Lung (tissue), 11 donors: ENCODE measurements at regions not wholly inside any gene's neighbourhood (a gene's known extent, or its start where the extent isn't known, plus 50 kb on each side); places are given as distances from the start of the nearest gene placed in this dataset.

ENCODE experiments used
- ATAC-seq: fragments of 200-7000 bp; cut with Tn5 transposase; one replicate; pipeline ENCODE4 v1.9.1; 2020; ENCODE audit warnings: moderate number of reproducible peaks; ENCODE audit not compliant: insufficient read depth, low FRiP score
- DNase-seq, 3 donors: peaks; one replicate each; pipeline ENCODE4 v3.0.0-alpha.2; 2013 to 2017
- H3K27ac ChIP-seq, 2 donors: one replicate each; pipeline ENCODE4 v1.5.1; 2013; ENCODE audit warnings: mild to moderate bottlenecking in 2 of 2, moderate library complexity in 2 of 2, control low read depth in 1 of 2, inconsistent platforms in 1 of 2, low read depth in 1 of 2, low read length in 1 of 2
- H3K27me3 ChIP-seq, 3 donors: one replicate each; pipeline ENCODE4 v1.5.1; 2013; ENCODE audit warnings: low read length in 2 of 3; ENCODE audit not compliant: control insufficient read depth in 3 of 3, insufficient read depth in 3 of 3
- H3K36me3 ChIP-seq, 4 donors: one replicate each; pipeline ENCODE4 v1.5.1; 2013; ENCODE audit warnings: low read length in 4 of 4, mild to moderate bottlenecking in 1 of 4, moderate library complexity in 1 of 4; ENCODE audit not compliant: control insufficient read depth in 4 of 4, insufficient read depth in 4 of 4
- H3K4me1 ChIP-seq, 5 donors: one replicate each; pipeline ENCODE4 v1.5.1; 2013; ENCODE audit warnings: low read length in 5 of 5, mild to moderate bottlenecking in 2 of 5, moderate library complexity in 1 of 5; ENCODE audit not compliant: control insufficient read depth in 5 of 5, insufficient read depth in 5 of 5
- H3K4me3 ChIP-seq: one replicate; pipeline ENCODE4 v1.5.1; 2013; ENCODE audit warnings: mild to moderate bottlenecking, control low read depth, moderate library complexity
- H3K9ac ChIP-seq, 2 donors: one replicate each; pipeline ENCODE4 v1.5.1; 2013; ENCODE audit warnings: low read length in 2 of 2, control low read depth in 1 of 2; ENCODE audit not compliant: insufficient read depth in 1 of 2
- H3K9me3 ChIP-seq, 4 donors: one replicate each; pipeline ENCODE4 v1.5.1; 2013; ENCODE audit warnings: low read length in 3 of 4, mild to moderate bottlenecking in 1 of 4, moderate library complexity in 1 of 4; ENCODE audit not compliant: control insufficient read depth in 4 of 4, insufficient read depth in 3 of 4
- WGBS, 2 donors: extraction: QIAGEN DNeasy Blood & Tissue Kit; methylation state at CpG; one replicate each; pipeline ENCODE4 v1.1.7; 2013; 5-methylcytosine and 5-hydroxymethylcytosine counted together
- TF ChIP-seq, protein P1 (sequence below): IDR thresholded peaks from 2 replicates; pipeline ENCODE4 v1.5.1; 2012; ENCODE audit warnings: mild to moderate bottlenecking; ENCODE audit errors: control extremely low read depth, extremely low read depth
- donor health status: control.
- donor health status: control.
- donor health status: Bipolar disorder and iron deficiency.
- donor health status: healthy.
- donor health status: DM: yes; HTN: yes; CAD: no.

DNA sequence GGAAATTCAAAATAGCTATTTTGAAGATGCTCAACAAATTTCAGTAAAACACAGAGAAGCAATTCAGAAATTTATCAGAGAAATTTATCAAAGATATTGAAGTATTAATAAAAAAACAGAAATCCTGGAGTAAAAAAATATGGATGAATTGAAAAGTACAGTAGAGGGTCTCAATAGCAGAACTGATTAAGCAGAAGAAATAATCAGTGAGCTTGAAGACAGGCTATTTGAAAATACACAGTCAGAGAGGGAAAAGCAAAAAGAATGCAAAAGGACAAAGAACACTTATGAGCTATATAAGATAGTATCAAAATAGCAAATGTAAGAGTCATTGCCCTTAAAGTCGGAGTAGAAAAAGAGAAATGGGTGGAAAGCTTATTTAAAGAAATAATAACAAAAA is 107.9 kb upstream of the PPP2R2B start:
- H3K9ac ChIP-seq, result no peak overlapping the region
- TF ChIP-seq, protein P1, sequence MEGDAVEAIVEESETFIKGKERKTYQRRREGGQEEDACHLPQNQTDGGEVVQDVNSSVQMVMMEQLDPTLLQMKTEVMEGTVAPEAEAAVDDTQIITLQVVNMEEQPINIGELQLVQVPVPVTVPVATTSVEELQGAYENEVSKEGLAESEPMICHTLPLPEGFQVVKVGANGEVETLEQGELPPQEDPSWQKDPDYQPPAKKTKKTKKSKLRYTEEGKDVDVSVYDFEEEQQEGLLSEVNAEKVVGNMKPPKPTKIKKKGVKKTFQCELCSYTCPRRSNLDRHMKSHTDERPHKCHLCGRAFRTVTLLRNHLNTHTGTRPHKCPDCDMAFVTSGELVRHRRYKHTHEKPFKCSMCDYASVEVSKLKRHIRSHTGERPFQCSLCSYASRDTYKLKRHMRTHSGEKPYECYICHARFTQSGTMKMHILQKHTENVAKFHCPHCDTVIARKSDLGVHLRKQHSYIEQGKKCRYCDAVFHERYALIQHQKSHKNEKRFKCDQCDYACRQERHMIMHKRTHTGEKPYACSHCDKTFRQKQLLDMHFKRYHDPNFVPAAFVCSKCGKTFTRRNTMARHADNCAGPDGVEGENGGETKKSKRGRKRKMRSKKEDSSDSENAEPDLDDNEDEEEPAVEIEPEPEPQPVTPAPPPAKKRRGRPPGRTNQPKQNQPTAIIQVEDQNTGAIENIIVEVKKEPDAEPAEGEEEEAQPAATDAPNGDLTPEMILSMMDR, result no peak
- ATAC-seq (no peak), DNase-seq (no peak)
- no peaks in the 10 kb centered on the region for H3K36me3 ChIP-seq
- WGBS, 2 donors, result 82 to 87% methylated on average over 1 of the region's 1 CpG
- peaks cover 0 to 9% (median 5%) of the 10 kb centered on the region in 4 donors for H3K9me3 ChIP-seq
- no peak overlapping the region for H3K4me3 ChIP-seq
- H3K27me3 ChIP-seq, result no peaks in the 10 kb centered on the region
- no peaks in the 10 kb centered on the region for H3K4me1 ChIP-seq
- H3K27ac ChIP-seq, result no peak overlapping the region

DNA sequence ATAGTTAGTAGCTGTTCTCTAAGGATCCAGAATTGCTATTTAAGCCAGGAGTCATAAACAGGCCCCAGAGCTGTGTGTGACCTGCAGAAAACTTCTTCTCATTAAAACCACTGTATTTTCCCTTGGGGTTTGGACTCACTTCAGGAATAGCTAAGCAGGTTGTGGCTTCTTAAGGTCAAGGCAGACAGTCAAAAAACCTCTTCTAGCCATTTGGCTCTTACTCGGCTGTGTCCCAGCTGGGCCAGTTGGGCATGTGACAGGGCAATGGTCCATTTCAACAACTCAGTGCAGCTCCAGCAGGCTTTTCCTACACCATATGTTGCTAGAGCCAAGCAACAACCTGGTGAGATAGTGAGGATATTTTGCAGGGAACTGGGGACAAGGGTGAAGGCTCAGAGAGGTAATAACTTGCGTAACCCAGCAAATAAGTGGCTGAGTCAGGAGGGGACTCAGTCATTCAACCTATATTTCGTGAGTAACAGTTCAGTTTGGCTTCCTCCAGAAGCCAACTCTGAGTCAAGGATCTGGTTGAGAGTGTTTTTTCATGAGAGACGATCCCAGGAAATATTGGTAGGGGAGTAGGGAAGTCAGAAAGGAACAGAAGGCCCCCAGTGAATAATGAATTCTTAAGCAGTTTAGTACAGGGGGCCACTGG is 115.4 kb upstream of the PPP2R2B start:
- Histone ChIP-seq H3K27ac (no peak overlapping the region), H3K36me3 (no peaks in the 10 kb centered on the region), H3K27me3 (no peaks in the 10 kb centered on the region), H3K9ac (no peak overlapping the region), H3K4me1 (no peaks in the 10 kb centered on the region), H3K4me3 (no peak overlapping the region), H3K9me3 (peaks cover 0 to 9% (median 2%) of the 10 kb centered on the region in 4 donors)
- ATAC-seq (no peak), DNase-seq (no peak)
- TF ChIP-seq, protein P1, result no peak
- WGBS, 2 donors, result 67 to 74% methylated on average over 4 of the region's 4 CpGs

DNA sequence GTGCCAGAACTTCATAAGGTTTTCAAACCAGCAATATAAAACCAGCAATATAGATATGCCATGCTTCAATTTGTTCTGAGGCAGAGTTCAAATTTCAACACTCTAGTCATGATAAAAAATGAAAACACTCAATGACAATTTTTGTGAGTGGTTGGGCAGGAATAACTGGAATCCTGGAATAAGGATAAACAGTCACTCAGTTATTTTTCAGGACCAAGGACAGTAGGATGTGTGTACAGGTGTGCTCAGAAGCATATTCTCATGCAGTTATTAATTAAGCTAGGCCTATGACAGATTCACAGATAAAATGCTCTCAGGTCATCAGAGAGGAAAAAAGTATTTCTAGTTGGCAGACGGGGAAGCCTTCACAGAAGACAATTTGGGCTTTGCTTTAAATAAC is 117.3 kb upstream of the PPP2R2B start:
- Histone ChIP-seq H3K9ac (no peak overlapping the region), H3K36me3 (no peaks in the 10 kb centered on the region), H3K4me3 (no peak overlapping the region), H3K27ac (no peak overlapping the region), H3K27me3 (no peaks in the 10 kb centered on the region), H3K4me1 (no peaks in the 10 kb centered on the region), H3K9me3 (peaks cover 0 to 4% (median 1%) of the 10 kb centered on the region in 4 donors)
- no peak for ATAC-seq
- peak in 2 of 3 donors; percentile 24 to 58 for DNase-seq
- WGBS, 2 donors, result 63 to 85% methylated on average over 1 of the region's 1 CpG
- TF ChIP-seq, protein P1, result no peak

DNA sequence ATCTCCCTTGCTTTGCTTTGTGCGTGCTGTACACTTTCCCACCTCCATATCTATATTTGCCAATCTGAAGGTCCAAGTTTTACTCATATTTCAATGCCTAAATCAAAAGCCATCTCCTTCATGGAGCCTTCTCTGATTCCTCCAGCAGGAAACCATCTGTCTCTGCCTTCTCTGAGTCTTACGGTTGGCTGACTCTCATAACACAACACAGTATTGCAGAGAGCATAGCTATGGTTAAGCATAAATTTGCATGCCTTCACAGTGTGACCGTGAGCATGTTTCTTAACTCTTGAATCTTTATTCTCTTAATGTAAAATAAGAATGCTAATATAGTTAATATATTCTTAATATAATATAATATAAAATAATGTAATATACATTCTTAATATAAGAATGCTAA is 136.8 kb upstream of the PPP2R2B start:
- WGBS, 2 donors, result 87 to 91% methylated on average over 3 of the region's 3 CpGs
- H3K9me3 ChIP-seq, result no peaks in the 10 kb centered on the region
- no peak for DNase-seq
- H3K27me3 ChIP-seq, result no peaks in the 10 kb centered on the region
- H3K4me3 ChIP-seq, result no peak overlapping the region
- no peak overlapping the region for H3K27ac ChIP-seq
- no peaks in the 10 kb centered on the region for H3K4me1 ChIP-seq
- TF ChIP-seq, protein P1, result no peak
- ATAC-seq, result no peak
- H3K9ac ChIP-seq, result no peak overlapping the region
- no peaks in the 10 kb centered on the region for H3K36me3 ChIP-seq
